NB4 (cell line): ENCODE measurements at regions not wholly inside any gene's neighbourhood (a gene's known extent, or its start where the extent isn't known, plus 50 kb on each side); places are given as distances from the start of the nearest gene placed in this dataset.

ENCODE experiments used
- MYC ChIP-seq: IDR thresholded peaks from 2 replicates; pipeline ENCODE4 v1.6.1; 2011; ENCODE audit warnings: low read depth, low read length
- POLR2A ChIP-seq: IDR thresholded peaks from 2 replicates; pipeline ENCODE4 v1.6.1; 2011; ENCODE audit warnings: mild to moderate bottlenecking; ENCODE audit not compliant: insufficient read length; ENCODE audit errors: extremely low read depth
- TF ChIP-seq, protein P1 (sequence below): IDR thresholded peaks from one replicate; pipeline ENCODE4 v1.5.1; 2012; ENCODE audit warnings: low read depth, low read length
- TF ChIP-seq, protein P2 (sequence below): IDR thresholded peaks from 2 replicates; pipeline ENCODE4 v1.6.1; 2011; ENCODE audit warnings: low read depth, low read length

DNA sequence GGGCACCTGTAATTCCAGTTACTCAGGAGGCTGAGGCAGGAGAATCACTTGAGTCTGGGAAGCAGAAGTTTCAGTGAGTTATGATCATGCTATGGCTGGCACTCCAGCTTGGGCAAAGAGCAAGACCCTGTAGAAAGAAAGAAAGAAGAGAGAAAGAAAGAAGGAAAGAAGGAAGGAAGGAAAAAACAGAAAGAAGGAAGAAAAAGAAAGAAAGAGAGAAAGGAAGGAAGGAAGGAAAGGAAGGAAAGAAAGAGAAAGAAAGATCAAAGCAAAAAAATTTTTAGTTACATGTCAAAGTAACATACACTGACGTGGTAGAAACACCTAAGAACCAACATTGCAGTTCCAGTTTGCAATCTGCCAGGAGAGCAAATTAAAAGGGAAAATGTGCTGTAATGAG is 73.8 kb upstream of the JCAD start:
- TF ChIP-seq, protein P1, sequence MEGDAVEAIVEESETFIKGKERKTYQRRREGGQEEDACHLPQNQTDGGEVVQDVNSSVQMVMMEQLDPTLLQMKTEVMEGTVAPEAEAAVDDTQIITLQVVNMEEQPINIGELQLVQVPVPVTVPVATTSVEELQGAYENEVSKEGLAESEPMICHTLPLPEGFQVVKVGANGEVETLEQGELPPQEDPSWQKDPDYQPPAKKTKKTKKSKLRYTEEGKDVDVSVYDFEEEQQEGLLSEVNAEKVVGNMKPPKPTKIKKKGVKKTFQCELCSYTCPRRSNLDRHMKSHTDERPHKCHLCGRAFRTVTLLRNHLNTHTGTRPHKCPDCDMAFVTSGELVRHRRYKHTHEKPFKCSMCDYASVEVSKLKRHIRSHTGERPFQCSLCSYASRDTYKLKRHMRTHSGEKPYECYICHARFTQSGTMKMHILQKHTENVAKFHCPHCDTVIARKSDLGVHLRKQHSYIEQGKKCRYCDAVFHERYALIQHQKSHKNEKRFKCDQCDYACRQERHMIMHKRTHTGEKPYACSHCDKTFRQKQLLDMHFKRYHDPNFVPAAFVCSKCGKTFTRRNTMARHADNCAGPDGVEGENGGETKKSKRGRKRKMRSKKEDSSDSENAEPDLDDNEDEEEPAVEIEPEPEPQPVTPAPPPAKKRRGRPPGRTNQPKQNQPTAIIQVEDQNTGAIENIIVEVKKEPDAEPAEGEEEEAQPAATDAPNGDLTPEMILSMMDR: no peak
- TF ChIP-seq MYC (no peak), POLR2A (no peak)
- TF ChIP-seq, protein P2, sequence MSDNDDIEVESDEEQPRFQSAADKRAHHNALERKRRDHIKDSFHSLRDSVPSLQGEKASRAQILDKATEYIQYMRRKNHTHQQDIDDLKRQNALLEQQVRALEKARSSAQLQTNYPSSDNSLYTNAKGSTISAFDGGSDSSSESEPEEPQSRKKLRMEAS: no peak
